GM19043 (cell line): ENCODE measurements at regions not wholly inside any gene's neighbourhood (a gene's known extent, or its start where the extent isn't known, plus 50 kb on each side); places are given as distances from the start of the nearest gene placed in this dataset.

Source experiments
- ATAC-seq: cut with Tn5 transposase; IDR thresholded peaks from one replicate; pipeline ENCODE4 v1.9.1; 2021; ENCODE audit warnings: low read depth; ENCODE audit not compliant: unreplicated experiment

DNA sequence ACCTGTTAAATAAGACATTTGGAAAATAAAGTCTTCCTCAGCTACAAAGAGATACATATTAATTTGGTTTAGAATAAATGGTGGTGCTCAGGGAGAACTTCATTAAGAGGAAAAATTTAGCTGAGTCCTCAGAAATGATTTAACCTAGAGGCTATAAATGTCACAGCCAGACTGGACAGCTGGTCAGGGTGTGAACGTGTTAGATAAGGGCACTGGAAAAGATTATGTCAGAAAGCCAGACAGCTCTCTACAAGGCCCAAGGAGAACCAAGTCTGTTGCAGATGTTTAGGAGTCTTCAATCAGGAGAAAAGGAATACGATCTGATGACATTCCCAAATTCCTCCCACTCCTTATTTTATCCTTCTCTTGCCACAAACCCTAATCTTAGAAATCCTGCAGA is 265.2 kb downstream of the MAT2B start:
- ATAC-seq = no peak

DNA sequence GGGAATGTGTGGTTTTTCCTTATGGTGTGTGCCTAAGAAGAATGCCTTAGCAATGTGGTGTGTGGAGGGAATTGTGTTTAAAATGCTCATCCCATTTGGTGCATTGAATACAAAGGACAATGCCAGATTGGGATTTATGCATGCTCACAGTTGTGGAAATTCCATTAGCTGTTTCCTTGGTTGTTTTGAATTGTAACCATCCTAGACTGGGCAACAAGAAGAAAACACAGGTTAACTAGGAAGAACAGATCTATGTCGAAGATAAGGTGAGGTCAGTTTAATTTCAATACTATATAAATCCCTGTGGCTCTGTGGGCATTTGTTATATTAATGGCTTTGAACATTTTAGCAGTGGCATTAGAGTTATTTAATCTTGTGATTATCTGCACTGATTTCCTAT is 266.8 kb downstream of the MAT2B start:
- ATAC-seq = no peak

DNA sequence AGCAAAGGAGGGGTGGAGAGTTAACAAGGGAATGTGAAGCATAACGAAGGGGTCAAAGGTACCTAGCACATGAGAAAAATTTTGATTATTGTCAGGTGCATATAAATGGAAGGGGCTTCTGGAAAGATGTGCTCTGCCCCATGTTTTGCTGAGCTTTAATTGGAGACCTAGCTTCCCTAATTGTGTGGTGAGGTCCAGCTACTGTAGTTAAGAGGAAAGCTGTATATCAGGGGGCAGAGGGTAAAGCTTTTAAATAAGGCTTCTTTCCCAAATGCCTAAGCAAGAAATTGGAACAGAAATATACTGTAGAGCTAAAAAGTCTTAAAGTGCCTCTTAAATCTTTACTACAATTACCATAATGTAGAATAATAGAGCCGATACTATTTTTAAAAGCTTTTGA is 267.2 kb downstream of the MAT2B start:
- no peak for ATAC-seq

DNA sequence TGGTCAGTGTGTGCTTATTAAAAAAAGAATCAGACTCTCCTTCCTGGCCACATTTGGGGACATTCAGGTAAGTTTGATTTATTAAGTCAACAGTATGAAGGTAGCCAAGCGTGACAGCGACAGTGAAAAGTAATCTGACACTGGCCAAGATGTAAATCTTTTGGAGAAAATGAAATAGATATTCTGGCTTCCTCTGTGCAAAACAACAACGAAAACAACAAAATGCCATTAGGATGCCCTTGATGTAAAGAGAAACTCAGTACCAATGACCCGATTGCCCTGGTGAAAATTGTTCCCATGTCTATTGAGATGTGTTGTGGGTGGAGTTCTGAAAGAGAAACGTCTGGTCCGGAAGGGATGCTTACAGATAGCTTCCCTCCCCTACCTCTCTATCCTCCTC is 267.8 kb downstream of the MAT2B start:
- no peak for ATAC-seq

DNA sequence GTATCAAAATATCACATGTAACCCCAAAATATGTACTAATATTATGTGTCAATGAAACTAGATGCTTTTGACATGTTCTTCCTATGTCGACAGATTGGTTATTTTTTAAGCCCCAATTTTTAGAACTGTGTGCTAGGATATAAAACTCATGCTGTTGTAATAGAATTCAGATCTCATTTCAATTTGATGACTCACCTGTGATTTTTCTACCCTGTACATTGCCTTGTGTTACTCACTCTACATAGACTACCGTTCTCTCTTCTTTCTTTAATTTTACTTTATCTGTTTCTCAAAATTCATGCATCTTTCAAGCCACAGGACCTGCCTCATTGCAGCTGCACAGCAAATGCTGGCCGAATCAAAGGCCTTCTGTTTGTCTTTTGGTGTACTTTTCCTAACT is 284.5 kb downstream of the MAT2B start:
- no peak for ATAC-seq

DNA sequence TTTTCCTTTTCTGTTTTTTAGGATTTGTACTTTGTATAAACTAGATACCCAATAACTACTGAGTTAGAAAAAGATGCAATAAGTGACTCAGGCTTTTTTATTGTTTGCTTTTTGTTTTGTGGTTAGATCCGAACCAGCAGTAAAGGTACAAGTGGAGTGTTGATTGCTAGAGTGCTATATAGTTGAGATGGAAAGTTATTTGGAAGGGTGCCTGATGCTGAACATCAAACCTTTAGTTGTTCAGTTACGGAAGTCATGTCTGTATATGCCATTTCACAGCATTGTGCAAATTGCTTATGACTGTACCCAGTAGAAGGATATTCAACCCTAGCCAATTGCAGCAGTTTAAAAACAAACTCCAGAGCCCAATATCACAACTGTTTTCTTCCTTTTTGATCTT is 285.1 kb downstream of the MAT2B start:
- no peak for ATAC-seq

DNA sequence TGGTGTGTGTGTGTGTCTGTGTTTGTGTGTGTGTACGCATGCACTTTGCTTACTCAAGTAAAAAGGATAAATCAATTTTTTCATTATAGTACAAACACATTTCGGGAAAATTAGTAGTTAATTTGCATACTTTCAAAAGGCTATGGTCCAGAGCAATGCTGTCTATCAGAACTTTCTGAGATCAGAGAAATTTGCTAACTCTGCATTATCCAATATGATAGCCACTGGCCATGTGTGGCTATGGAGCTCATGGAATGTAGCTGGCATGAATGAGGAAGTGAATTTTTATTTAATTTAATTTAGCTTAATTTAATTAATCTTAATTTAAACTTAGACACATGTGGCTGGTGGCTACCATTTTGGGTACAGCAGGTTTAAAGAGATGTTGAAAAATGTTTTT is 289.6 kb downstream of the MAT2B start:
- no peak for ATAC-seq

DNA sequence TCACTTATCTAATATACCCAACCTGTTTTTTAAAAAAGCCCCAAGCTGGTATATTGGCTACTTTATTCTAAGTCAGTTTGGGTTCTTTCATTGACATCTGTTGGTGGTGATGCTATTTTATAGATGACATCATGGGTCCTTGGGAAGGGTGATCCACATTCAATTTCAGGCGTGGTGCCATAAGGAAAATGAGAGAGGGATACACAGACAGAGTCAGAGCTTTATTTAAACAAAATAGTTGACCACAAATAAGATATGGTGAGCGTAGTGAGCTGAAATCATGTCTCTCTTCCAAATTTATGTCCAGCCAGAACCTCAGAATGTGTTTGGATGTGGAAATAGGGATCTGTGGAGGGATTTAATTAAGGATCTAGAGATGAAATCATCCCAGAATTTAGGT is 302.4 kb downstream of the MAT2B start:
- no peak for ATAC-seq

DNA sequence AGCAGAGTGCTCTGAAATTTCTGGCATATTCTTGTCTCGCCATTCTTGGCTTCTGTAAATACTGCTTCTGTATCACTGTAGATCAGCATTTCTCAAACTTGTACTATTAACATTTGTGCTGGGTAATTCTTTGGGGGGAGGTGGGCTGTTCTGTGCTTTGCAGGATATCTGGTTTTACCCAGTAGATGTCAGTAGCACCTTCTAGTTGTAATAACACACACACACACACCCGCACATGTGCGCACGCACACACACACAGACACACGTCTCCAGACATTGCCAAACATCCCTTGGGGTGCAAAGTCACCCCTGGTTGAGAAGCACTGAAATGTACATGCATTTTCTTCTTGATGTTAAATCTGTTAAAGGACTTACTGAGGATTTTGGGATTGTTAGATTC is 304.1 kb downstream of the MAT2B start:
- no peak for ATAC-seq

DNA sequence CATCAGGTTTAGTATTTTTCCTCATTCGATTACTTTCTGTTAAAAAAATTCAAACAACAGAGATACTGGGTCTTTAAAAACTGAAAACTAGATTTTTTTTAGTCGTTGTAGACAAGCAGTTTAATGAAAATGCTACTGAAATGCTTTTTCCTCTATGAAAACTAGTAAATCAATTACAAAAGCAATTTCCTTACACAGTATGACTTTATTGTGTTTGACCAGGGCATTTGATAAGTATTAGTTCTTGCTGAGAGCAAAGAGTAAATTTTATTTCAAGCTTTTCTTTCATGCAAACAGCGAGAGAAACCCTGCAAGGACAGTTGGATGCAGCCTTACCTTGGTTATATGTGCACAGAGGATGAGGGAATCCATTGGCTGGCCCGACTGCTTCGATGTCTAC is 308.5 kb downstream of the MAT2B start:
- ATAC-seq = no peak

DNA sequence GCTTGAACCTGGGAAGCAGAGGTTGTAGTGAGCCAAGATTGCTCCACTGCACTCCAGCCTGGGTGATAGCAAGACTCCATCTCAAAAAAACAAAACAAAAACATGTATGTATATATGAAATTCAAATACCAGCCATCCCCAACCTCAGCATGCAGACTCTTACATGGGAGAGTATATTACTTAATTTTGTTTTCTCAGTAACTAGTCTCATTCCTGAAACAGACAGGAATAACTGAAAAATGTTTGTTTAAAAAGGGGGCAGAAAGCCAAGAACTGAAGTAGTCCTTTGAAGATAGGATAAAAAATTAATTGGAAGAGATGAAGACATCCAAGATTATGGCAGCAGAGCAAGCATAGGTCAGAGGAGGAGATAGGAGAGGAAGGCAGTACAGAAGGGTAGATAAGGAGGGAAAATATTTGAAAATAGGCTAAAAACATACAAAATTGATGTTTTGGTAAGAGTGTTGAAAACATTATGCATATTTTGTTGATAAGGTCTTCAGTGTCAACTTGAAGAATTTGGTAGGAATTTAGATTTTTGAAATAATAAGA is 309.9 kb downstream of the MAT2B start:
- ATAC-seq = no peak

DNA sequence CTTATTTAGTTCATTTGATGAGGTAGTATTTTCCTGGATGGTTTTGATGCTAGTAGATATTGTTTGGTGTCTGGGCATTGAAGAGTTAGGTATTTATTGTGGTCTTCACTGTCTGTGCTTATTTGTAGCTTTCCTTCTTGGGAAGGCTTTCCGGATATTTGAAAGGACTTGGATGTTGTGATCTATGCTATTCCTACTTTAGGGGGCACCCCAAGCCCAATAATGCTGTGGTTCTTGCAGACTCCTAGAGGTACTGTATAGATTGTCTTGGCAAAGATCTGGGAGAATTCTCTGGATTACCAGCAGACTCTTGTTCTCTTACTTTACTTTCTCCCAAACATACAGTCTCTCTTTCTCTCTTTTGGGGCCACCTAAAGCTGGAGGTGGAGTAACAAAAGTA is 315.7 kb downstream of the MAT2B start:
- no peak for ATAC-seq

DNA sequence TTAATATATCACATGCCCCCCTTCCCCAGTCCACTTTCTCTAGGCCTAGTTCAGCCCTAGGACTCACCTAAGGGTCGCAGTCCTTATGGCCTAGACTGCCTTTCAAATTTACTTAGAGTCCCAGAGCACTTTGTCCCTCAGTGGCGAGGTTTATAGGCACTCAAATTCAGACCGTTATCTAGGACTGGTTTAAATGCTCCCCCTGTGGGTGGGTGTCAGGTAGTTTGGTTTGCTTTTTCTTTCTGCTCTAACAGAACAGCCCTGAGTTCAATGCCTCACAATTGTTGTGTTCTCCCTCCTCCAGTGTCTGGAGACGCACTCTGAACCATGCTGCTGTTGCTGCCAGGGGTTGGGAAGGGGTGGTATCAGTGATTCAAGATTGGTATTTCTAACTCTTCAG is 317.1 kb downstream of the MAT2B start:
- no peak for ATAC-seq

DNA sequence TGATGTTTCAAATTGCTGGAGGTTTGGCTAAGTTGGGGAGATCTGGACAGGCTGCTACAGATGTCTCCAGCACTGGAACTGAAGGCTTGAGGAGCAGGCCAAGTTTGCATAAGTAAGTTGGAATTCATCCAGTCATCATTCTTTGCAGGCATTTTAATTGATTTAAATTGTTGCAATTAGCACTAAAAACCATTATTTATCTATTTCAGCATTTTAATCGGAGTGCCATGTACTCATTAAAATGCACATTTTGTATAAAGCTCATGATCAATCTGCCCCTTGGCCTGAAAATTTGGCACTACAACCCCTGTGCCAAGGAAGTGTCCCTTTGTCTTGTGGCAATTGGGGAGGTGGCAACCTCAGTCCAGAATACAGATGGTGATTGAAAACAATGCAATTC is 320.2 kb downstream of the MAT2B start:
- no peak for ATAC-seq

DNA sequence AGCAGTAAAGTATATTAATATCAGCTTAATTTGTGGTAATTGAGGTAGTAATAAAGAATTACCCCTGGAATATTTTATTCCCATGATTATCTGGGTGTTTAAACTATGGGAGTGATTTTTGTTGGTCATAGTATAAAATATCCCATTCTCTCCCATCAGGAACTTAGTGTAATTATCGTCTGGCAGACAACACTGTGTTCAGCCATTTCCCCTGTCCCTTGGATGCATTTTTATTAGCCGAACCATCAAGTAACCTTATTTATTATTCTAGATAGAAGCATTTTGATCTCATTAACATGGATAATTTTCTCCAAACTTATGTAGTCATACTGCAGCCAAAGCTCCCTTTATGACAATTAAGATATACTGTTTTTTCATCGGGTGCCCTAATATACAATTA is 320.8 kb downstream of the MAT2B start:
- no peak for ATAC-seq

DNA sequence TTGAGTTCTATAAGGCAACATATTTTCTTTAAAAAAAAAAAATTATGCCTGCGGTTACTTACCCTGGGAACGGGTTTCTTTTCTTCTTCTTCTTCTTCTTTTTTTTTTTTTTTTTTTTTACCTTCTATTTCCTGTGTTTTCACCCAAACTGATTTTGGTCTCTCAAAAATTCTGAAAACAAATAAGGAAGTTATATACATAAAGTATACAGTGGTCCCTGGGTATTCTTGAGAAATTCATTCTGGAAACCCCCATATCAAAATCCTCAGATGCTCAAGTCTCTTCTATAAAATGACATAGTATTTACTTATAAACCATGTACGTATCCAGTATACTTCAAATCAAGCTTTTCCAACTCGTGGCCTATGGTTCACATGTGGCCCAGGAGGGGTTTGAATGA is 326.7 kb downstream of the MAT2B start:
- no peak for ATAC-seq

DNA sequence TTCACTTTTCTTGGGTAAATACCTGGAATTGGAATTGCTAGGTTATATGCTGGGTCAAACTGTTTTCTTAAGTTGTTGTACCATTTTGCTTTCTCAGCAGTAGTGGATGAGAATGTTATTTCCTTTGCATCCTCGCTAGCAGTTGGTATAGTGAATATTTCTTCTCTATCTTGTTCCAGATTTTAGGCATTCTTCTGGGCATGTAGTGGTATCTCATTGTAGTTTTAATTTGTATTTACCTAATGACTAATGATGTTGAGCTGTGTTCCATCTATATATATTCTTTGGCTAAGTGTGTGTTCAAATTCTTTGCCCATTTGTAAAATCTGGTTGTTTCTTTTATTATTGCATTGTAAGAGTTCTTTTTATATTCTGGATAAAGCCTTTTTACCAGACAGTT is 333.3 kb downstream of the MAT2B start:
- ATAC-seq = no peak

DNA sequence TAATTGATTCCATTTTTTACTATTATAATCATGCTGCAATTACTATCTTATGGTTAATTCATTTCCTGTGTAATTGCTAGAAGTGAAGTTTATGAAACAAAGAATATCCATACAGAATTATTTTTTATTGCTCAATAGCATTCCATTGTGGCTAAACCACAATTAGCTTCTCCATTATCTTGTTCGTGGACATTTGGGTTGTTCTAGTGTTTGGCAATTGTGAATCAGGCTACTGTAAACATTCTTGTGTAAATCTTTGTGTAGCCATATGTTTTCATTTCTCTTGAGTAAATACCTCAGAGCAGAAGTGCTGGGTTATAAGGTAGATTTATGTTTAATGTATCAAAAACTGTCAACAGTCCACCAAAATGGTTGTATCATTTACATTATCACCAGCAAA is 341.1 kb downstream of the MAT2B start:
- no peak for ATAC-seq

DNA sequence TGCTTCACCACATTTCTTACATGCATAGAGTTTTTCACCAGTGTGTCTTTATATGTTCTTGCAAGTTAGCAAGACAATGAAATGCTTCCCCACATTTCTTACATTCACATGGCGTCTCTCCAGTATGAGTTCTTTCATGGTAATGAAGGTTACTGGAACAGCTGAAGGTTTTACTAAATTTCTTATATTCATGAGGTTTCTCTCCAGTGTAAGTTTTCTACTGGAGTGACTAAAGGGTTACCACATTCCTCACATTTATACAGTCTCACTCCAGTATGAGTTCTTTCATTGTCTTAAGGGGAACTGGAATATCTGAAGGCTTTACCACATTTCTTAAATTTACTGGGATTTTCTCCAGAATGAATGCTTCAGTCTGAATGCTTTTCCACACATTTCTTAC is 350.3 kb downstream of the MAT2B start:
- ATAC-seq = no peak

DNA sequence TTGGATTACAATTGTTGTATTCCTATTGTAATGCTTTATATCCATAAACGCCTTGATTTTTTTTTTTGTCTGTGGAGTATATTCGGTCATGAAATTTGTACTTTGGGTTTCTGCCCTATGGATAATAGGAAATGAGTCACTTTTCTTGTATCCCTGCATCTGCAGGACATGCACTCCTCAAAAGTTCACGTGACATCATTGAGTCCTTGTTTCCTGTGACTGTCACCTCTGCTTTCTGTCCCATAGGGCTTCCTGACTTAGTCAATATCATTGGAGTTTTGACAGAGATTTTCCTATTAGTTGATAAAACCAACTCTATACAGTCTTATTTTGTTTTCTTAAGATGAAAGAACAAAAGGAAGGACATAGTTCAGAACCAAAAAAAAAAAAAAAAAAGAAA is 356.3 kb downstream of the MAT2B start:
- no peak for ATAC-seq

DNA sequence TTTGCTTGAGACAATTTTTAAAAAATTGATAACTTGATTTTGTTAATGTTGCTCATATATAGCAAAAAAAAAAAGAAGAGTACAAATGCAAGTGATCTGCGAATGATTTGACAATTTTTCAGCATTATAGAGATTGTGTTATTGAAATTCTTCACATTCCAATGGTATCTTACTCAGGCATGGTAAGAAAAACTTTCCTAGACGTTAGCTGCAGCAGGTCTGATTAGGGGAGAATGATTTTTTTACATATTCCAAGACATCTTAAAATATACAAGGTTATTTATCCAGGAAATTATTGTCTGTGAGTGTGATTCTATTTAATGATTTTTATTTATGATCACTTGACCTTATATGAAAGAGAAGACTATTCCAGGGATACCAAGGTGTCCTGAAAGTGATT is 361.9 kb downstream of the MAT2B start:
- ATAC-seq = no peak

DNA sequence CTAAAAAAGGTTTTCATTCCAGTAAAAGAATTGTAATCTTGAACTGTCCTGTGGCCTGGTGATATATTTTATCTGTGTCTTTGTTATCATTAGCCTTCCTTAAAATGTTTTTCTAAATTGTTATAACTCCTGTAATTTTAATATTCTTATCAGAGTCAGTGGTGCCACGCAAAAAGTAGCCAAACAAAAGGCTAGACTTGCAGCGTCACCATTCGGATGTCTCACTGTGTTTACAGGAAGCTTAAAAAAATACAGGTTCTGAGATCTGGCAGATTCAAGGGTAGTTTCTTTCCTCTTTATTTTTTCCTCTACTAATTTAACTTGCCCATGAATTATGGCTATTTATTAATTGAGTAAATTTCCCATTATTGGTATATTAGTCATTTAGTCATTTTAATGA is 362.3 kb downstream of the MAT2B start:
- ATAC-seq = no peak

DNA sequence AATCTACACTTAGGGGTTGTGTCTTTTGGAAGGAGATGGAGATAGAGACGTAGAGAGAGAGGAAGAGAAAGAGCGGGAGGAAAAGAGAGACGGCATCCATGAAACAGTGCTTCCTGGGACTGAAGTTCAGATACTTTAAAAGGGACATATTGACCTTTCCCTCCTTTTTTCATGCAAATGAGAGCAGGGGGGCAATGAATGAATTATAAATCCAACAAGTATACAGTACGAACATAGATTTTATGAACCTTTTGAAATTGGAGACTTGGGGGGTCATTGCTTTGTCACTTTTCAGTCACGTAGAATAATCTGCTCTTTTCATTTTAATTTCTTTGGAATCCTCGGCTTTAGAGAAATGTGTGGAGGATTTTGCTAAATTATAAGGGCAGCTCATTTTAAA is 364.2 kb downstream of the MAT2B start:
- no peak for ATAC-seq

DNA sequence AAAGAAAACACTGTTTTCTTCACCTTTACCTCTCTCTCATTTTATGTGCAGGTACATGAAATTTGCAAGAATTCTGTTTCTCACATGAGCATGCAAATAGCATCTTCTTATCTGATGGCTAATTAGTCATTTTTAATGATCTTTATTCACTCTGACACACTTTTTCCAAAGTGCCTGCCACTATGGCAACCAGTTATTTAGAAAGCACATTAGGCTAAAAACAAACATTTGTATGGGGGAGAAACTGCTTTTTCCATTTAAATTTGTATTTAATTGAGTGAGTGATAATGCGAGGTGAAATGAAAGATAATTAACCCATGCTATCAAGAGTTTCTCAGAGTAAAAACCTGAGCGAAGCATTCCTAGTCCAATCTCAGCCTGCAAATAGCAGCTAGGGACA is 365.0 kb downstream of the MAT2B start:
- no peak for ATAC-seq
